Ishikawa (cell line): ENCODE measurements at regions not wholly inside any gene's neighbourhood (a gene's known extent, or its start where the extent isn't known, plus 50 kb on each side); places are given as distances from the start of the nearest gene placed in this dataset.

ENCODE experiments used
- CREB1 ChIP-seq: IDR thresholded peaks from 2 replicates; pipeline ENCODE4 v1.6.1; 2012; ENCODE audit warnings: low read depth
- NFIC ChIP-seq: IDR thresholded peaks from 2 replicates; pipeline ENCODE4 v1.6.1; 2012
- TAF1 ChIP-seq: IDR thresholded peaks from 2 replicates; pipeline ENCODE4 v1.6.1; 2012; ENCODE audit warnings: low read depth, mild to moderate bottlenecking
- TEAD4 ChIP-seq: IDR thresholded peaks from 2 replicates; pipeline ENCODE4 v1.6.1; 2012
- YY1 ChIP-seq: IDR thresholded peaks from 2 replicates; pipeline ENCODE4 v1.6.1; 2012; ENCODE audit warnings: low read depth
- ZBTB7A ChIP-seq: IDR thresholded peaks from 2 replicates; pipeline ENCODE4 v1.6.1; 2012; ENCODE audit warnings: low read depth
- TF ChIP-seq, protein P1 (sequence below): IDR thresholded peaks from 2 replicates; pipeline ENCODE4 v1.6.1; 2012; ENCODE audit warnings: low read depth, mild to moderate bottlenecking

DNA sequence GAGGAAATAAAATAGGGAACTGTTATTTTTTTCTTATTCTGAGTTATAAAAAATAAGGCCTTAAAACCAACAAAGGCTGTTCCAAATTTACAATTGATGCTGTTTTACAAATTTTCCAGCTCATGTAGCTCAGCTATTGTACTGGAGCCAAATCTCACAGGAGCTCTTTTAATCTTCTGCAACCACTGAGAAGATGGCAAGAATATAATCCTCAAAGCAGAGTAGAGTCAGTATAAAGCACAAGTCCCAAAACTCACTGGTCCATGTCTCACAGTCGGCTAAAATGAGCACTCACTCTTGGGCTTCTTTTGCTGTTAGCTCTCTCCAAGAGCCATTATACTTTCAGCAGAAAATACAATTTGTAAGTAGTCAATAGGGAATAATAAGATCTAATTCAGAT lies 1074.4 kb upstream of the PRR20A start:
- TF ChIP-seq TAF1: no peak
- TF ChIP-seq CREB1: no peak
- TF ChIP-seq, protein P1, sequence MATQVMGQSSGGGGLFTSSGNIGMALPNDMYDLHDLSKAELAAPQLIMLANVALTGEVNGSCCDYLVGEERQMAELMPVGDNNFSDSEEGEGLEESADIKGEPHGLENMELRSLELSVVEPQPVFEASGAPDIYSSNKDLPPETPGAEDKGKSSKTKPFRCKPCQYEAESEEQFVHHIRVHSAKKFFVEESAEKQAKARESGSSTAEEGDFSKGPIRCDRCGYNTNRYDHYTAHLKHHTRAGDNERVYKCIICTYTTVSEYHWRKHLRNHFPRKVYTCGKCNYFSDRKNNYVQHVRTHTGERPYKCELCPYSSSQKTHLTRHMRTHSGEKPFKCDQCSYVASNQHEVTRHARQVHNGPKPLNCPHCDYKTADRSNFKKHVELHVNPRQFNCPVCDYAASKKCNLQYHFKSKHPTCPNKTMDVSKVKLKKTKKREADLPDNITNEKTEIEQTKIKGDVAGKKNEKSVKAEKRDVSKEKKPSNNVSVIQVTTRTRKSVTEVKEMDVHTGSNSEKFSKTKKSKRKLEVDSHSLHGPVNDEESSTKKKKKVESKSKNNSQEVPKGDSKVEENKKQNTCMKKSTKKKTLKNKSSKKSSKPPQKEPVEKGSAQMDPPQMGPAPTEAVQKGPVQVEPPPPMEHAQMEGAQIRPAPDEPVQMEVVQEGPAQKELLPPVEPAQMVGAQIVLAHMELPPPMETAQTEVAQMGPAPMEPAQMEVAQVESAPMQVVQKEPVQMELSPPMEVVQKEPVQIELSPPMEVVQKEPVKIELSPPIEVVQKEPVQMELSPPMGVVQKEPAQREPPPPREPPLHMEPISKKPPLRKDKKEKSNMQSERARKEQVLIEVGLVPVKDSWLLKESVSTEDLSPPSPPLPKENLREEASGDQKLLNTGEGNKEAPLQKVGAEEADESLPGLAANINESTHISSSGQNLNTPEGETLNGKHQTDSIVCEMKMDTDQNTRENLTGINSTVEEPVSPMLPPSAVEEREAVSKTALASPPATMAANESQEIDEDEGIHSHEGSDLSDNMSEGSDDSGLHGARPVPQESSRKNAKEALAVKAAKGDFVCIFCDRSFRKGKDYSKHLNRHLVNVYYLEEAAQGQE: no peak
- no peak for TF ChIP-seq YY1
- TF ChIP-seq TEAD4: no peak
- no peak for TF ChIP-seq NFIC
- no peak for TF ChIP-seq ZBTB7A
